AML-193 (cell line): ENCODE measurements at regions not wholly inside any gene's neighbourhood (a gene's known extent, or its start where the extent isn't known, plus 50 kb on each side); places are given as distances from the start of the nearest gene placed in this dataset.
"Not testable (repeated sequence)": the region's sequence is repeated elsewhere in the genome, so short reads cannot be mapped to it uniquely, and the experiment has no call there.

Experiments
- DNase-seq, 2 experiments: peaks; one replicate each; lab custom pipeline; 2025; lab: John Stamatoyannopoulos, UW

DNA sequence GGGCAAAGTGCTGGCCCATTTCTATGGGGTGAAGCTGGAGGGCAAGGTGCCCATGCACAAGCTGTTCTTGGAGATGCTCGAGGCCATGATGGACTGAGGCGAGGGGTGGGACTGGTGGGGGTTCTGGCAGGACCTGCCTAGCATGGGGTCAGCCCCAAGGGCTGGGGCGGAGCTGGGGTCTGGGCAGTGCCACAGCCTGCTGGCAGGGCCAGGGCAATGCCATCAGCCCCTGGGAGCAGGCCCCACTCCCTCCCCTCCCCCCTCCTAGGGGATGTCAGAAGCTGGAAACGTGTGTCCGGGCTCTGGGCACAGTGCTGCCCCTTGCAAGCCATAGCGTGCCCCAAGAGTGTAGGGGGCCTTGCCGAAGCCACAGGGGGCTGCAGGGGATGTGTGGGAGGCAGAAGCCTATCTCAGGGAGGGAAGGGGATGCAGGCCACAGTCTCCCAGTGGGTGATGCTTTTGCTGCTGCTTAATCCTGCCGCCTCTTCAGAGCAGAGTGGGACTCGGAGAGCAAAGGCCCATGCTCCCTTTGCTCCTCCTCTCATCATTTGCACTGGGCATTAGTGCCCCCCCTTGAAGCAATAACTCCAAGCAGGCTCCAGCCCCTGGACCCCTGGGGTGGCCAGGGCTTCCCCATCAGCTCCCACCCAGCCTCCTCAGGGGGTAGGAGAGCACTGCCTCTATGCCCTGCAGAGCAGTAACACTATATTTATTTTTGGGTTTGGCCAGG lies 85.2 kb downstream of the MRPL57 start:
- not testable (repeated sequence) for DNase-seq

DNA sequence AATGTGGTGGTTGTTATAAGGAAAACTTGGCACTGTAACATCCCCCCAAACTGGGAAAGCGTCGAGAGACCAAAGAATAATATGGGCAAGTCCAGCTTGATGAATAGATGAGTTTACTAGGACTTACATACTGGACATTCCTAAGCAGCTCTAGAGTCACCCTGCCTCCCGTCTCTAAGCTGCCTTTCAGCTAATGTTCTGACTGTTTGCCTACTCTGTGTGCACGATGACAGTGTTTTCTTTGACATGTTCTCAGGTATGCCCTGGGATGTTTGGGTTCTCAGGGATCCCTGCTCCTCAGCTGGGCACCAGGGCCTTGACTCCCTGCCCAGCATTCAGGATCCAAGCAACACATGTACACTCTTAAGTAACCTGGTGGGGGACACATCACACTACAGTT lies 87.5 kb downstream of the MRPL57 start:
- not testable (repeated sequence) for DNase-seq

DNA sequence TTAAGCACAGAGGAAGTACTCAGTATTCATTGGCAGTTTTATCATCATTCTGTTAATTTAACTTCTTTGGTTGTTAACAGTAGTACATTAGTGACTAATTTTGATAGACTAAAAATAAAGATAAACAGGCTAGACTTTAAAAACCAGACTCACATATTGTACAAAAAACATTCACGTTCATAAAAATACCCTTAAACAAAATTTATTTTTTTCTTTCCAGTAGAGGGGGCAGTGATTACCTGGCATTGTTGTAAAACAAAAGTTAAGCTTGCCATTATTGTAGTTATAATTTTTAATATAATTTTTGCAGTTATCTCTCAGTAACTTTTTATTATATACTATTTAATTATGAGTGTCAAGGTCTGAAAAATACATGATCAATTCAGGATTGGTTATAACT lies 92.0 kb downstream of the MRPL57 start:
- not testable (repeated sequence) for DNase-seq

DNA sequence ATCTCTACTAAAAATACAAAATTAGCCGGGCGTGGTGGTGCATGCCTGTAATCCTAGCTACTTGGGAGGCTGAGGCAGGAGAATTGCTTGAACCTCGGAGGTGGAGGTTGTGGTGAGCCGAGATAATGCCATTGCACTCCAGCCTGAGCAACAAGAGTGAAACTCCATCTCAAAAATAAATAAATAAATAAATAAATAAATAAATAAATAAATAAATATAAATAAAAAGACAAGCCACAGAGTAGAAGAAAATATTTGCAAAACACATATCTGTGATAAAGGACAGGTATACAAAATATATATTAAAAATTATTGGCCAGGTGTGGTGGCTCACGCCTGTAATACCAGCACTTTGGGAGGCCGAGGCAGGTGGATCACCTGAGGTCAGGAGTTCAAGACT lies 96.0 kb downstream of the MRPL57 start:
- DNase-seq: not testable (repeated sequence)

GRCh38 chr13:21274457-21274856 lies 98.0 kb downstream of the MRPL57 start:
- DNase-seq: not testable (repeated sequence)

DNA sequence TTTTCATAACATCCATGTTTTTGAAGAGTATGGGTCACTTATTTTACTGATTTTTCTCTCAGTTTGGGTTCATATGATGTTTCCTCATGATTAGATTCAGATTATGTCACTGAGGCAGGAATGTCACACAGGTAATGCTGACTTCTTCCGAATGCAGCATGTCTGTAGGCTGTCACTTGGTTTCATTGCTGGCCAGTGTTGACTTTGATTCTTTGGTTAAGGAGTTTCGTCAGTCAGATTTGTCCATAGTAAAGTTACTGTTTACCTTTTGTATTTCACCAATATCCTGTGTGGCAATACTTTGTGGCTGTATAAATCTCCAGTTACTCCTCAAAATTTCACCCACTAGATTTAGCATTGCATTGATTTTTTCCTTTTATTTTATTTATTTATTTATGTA lies 105.6 kb downstream of the MRPL57 start:
- DNase-seq: no peak

- no peak for DNase-seq
Observed at GRCh38 chr13:21287331-21287907, 111.0 kb downstream of the MRPL57 start.

- DNase-seq: no peak
Observed at GRCh38 chr13:21289475-21289874, 113.0 kb downstream of the MRPL57 start.

DNA sequence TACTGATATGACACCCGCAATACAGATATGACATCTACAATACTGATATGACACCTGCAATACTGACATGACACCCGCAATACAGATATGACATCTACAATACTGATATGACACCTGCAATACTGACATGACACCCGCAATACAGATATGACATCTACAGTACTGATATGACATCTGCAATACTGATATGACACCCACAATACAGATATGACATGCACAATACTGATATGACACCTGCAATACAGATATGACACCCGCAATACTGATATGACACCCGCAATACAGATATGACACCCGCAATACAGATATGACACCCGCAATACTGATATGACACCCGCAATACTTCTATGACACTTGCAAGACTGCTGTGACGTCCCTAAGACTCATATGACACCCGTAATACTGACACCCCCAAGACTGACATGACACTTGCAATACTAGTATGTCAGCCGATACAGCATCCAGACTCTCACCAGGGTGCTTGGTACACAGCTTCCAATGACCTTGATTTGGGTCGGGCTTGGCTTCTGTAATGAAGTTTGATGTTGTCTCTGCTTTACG lies 114.1 kb downstream of the MRPL57 start:
- not testable (repeated sequence) for DNase-seq

- DNase-seq: no peak
Observed at GRCh38 chr13:21291840-21292239, 115.4 kb downstream of the MRPL57 start.

- DNase-seq: peak; percentile 60 to 63
Observed at GRCh38 chr13:21296991-21297390, 120.5 kb downstream of the MRPL57 start.

DNA sequence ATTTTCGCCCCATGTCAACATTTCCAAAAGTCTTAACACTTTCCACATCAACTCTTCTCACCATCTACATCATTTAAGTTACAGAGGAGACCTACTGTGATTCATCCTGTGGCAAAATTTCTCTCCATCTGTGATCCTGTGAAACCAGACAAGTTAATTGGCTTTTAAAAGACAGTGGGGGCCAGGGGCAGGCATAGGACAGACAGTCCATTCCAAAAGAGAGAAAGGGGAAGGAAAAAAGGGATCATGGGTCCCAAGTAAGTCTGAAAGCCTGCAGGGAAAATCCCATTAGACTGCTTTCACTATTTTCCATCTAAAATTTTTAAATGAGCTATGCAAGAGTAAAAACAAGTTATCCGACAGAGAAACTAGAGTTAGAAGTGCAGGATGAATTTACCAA lies 121.0 kb downstream of the MRPL57 start:
- peak in 1 of 2 experiments; percentile 13 for DNase-seq

- peak; percentile 93 to 94 for DNase-seq
Observed at GRCh38 chr13:21297914-21298831, 121.7 kb downstream of the MRPL57 start.

- no peak for DNase-seq
Observed at GRCh38 chr13:21304256-21304655, 127.8 kb downstream of the MRPL57 start.

DNA sequence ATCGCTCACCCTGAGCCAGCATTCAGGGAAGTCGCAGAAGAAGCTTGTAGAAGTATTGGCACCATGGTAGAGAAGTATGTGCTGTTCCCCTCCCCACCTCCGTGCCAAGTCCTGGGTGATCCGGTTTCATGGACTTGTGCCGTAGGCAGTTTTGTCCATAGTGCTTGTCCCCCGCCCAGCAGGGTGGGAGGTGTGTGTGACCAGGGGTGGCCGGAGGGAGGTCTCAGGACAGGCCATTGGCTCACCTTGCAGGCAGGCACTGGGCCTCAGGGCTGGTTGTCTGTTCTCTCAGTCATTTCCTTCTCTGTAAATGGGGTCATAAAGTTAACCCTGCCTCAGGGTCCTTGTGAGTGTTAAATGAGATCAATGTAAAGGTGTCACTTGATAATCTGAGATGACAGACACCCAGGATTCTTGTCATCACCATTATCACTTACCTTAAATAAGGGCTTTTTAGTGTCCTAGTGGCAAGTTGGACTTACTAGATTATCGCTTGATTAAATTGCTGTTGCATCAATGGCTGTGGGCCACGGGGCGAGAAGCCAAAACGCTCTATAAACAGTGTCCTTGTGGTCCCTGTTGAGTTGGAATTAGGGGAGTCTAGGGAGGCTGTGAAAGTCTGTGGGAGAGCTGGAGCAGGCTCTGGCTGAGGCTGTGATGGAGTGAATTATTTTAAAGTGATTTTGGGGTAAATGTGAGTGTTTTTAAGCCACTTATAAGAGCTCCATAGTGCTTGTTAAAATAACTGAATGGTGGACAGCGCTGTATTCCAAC lies 130.0 kb downstream of the MRPL57 start:
- DNase-seq: not testable (repeated sequence)

DNA sequence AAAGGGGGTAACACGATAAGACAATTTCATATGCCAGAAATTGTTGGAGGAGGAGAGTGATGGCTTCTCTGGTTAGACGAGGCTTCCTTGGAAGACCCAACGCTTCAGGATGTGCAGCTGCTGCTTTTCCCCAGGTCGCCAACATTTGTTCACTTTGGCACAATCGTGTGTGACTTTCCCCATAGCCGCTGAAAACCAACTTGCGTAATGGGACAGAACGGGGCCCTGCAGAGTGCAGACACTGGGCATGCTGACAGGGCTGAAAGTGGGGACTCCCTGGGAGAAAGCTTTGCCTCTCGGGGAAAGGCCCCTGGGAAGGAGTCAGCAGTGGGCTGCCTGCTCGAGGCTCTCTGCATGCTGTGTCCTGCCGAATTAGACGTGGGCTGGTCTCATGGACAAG lies 130.7 kb downstream of the MRPL57 start:
- DNase-seq: not testable (repeated sequence)

DNA sequence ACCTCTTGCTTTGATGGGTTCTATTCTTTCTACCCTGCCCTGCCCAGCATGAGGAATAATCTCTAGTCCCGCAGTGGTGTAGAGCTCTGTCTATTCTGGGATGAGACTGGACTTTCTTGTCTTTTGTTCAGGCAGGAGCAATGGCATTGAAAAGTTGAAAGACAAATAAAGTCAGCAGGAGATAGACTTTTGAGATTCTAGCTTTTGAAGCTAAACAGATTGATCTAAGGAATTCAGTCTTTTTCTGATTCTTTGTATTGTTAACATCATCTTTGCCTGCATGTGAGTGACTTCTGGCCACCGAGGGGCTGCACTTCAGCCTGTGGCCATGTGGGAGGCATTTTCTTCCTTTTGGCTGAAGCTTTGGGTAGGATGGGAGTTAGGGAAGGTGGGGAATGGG lies 132.4 kb downstream of the MRPL57 start:
- DNase-seq: no peak

DNA sequence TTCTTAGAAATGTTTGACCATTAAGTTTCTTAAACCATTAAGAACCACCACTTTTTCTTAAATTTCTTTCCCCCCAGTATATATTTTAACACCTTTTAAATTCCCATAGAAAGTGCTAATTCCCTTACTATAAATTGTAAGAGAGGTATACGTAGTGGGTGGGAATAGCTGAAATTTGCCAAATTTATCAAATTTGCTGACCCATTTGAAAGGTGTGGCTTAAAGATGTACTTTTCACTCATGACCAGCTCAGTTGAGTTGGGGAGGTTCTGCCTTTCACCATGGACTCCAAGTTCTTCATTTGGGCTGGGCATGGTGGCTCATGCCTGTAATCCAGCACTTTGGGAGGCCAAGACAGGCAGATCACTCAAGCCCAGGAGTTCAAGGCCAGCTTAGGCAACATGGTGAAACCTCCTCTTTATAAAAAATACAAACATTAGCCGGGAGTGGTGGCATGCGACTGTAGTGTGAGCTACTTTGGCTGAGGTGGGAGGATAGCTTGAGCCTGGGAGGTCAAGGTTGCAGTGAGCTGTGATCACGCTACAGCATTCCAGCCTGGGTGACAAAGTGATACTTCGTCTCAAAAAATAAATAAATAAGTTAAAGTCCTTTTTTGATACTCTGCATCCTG lies 133.2 kb downstream of the MRPL57 start:
- DNase-seq: no peak

GRCh38 chr13:21310220-21310619 lies 133.8 kb downstream of the MRPL57 start:
- DNase-seq: no peak

- DNase-seq: not testable (repeated sequence)
Observed at GRCh38 chr13:21314976-21315375, 138.5 kb downstream of the MRPL57 start.

GRCh38 chr13:21316376-21316775 lies 139.9 kb downstream of the MRPL57 start:
- no peak for DNase-seq
